ENCODE measurements at regions not wholly inside any gene's neighbourhood (a gene's known extent, or its start where the extent isn't known, plus 50 kb on each side); places are given as distances from the start of the nearest gene placed in this dataset.

DNA sequence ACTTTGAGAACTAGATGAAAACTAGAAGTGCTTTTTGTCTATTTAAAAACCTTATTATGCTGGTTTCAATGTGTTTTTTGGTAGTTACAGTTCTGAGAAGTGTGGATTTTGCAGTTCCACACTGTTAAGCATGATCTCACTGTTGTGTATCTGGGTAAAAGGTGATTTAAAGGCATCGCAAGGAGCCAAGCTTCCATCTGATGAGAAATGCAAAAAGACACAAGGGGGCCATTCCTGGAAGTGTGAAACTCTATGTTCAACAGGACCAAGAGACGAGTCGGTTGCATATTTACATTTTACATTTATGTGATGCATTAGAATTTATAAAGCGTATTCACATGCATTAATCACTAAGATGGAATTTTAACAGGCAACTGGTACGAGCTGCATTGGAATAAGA lies 490.8 kb downstream of the NPIPA7 start:
- H3K4me1 ChIP-seq: no peaks in the 10 kb centered on the region
- no peak overlapping the region for H3K27ac ChIP-seq
- peaks cover 0 to 18% of the 10 kb centered on the region in 2 donors for H3K27me3 ChIP-seq
- no peak overlapping the region for H3K4me3 ChIP-seq
- intact Hi-C loops (cut with DNase I; ENCODE audit: low total_unique reads): no loop called here
- no peaks in the 10 kb centered on the region for H3K36me3 ChIP-seq
- no peak for TF ChIP-seq CTCF (IDR thresholded peaks at IDR 0.05)
- DNase-seq: no peak
- H3K9me3 ChIP-seq: no peaks in the 10 kb centered on the region

DNA sequence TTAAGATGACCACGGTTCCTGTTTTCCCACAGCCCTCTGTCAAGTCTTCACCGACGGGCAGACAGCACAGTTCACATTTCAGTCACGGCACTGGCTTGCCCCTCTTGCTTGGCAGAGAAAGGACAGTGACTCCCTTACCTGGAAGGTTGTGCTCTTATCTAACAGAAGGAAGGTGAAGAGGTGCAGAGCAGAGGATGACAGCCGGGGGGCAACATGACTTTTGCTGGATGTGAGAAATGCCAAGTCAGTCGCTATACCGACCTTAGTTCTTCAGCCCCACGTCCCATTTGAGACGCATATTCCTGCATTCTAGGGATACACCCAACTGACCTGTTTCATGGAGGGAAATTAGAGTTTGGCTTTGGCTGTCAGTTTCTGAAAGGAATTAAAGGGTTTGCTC lies 492.3 kb downstream of the NPIPA7 start:
- H3K9me3 ChIP-seq: no peaks in the 10 kb centered on the region
- no peaks in the 10 kb centered on the region for H3K4me1 ChIP-seq
- DNase-seq: no peak
- H3K36me3 ChIP-seq: no peaks in the 10 kb centered on the region
- intact Hi-C loops (cut with DNase I; ENCODE audit: low total_unique reads): no loop called here
- H3K27me3 ChIP-seq: peaks cover 0 to 18% of the 10 kb centered on the region in 2 donors
- H3K4me3 ChIP-seq: no peak overlapping the region
- no peak for TF ChIP-seq CTCF (IDR thresholded peaks at IDR 0.05)
- H3K27ac ChIP-seq: no peak overlapping the region

DNA sequence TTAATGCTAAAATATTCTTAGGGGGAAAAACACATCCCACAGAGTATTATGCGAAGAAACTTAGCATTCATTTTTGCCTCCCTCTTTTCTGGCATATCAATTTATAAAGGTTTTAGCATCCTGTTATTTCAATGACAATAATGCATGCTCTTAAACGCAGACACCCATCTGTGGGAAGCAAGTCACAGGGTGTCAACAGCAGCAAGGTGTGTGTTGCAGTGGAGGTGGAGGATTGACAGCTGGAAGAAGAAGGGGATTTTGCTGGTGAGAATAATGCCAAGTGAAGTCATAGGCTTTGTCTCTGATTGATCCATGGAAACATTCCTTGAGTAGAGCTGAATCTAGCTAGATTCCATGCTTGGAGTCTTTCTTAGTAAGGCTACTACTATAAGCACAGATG lies 498.1 kb downstream of the NPIPA7 start:
- peaks cover 0 to 3% of the 10 kb centered on the region in 2 donors for H3K27me3 ChIP-seq
- H3K4me3 ChIP-seq: no peak overlapping the region
- no peak overlapping the region for H3K27ac ChIP-seq
- TF ChIP-seq CTCF (IDR thresholded peaks at IDR 0.05): no peak
- H3K9me3 ChIP-seq: no peaks in the 10 kb centered on the region
- H3K4me1 ChIP-seq: no peaks in the 10 kb centered on the region
- intact Hi-C loops (cut with DNase I; ENCODE audit: low total_unique reads): no loop called here
- no peaks in the 10 kb centered on the region for H3K36me3 ChIP-seq
- no peak for DNase-seq

- Histone ChIP-seq H3K9me3 (no peaks in the 10 kb centered on the region), H3K36me3 (no peaks in the 10 kb centered on the region), H3K27ac (no peak overlapping the region), H3K4me1 (no peaks in the 10 kb centered on the region), H3K4me3 (no peak overlapping the region), H3K27me3 (no peaks in the 10 kb centered on the region)
- DNase-seq: no peak
- intact Hi-C loops (cut with DNase I; ENCODE audit: low total_unique reads): no loop called here
- TF ChIP-seq CTCF (IDR thresholded peaks at IDR 0.05): no peak
Observed at GRCh38 chr16:16879567-16880251, 500.8 kb downstream of the NPIPA7 start.

GRCh38 chr16:16881814-16882213 lies 502.9 kb downstream of the NPIPA7 start:
- TF ChIP-seq CTCF (IDR thresholded peaks at IDR 0.05): no peak
- Histone ChIP-seq H3K27ac (no peak overlapping the region), H3K27me3 (no peaks in the 10 kb centered on the region), H3K36me3 (no peaks in the 10 kb centered on the region), H3K4me3 (no peak overlapping the region), H3K4me1 (no peaks in the 10 kb centered on the region), H3K9me3 (no peaks in the 10 kb centered on the region)
- intact Hi-C loops (cut with DNase I; ENCODE audit: low total_unique reads): no loop called here
- no peak for DNase-seq

DNA sequence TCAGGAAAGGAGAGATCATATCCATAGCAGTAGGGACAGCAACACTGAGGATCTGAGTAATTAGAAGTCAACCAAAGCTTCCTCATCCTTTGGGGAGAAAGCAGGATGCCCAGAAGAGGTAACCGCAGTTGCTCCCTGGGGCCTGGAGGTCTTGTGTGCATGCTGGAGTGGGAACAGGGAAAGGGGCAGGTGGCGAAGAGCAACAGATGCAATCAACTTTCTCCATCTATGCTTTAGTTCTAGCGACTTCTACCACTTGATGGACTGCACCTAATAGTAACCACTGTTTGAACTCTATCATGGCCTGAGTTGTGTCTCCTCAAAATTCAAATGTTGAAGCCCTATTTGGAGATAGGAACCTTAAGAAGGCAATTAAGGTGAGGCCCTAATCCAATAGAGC lies 503.8 kb downstream of the NPIPA7 start:
- H3K27ac ChIP-seq: no peak overlapping the region
- no peaks in the 10 kb centered on the region for H3K4me1 ChIP-seq
- no peaks in the 10 kb centered on the region for H3K36me3 ChIP-seq
- H3K9me3 ChIP-seq: no peaks in the 10 kb centered on the region
- intact Hi-C loops (cut with DNase I; ENCODE audit: low total_unique reads): no loop called here
- H3K4me3 ChIP-seq: no peak overlapping the region
- no peaks in the 10 kb centered on the region for H3K27me3 ChIP-seq
- no peak for TF ChIP-seq CTCF (IDR thresholded peaks at IDR 0.05)
- DNase-seq: no peak
